NT2/D1 (cell line): ENCODE measurements at regions not wholly inside any gene's neighbourhood (a gene's known extent, or its start where the extent isn't known, plus 50 kb on each side); places are given as distances from the start of the nearest gene placed in this dataset.
"Not testable (repeated sequence)": the region's sequence is repeated elsewhere in the genome, so short reads cannot be mapped to it uniquely, and the experiment has no call there.

Experiments used
- YY1 ChIP-seq: IDR thresholded peaks from 2 replicates; pipeline ENCODE4 v1.6.1; 2011; ENCODE audit not compliant: insufficient read length, insufficient read depth
- ZNF274 ChIP-seq: IDR thresholded peaks from 2 replicates; pipeline ENCODE4 v1.6.1; 2011; ENCODE audit warnings: mild to moderate bottlenecking, low read depth, low read length

GRCh38 chr5:20940786-20941185 is 952.8 kb upstream of the CDH18 start:
- not testable (repeated sequence) for TF ChIP-seq ZNF274, YY1
